GM23338 (cell line): ENCODE measurements at regions not wholly inside any gene's neighbourhood (a gene's known extent, or its start where the extent isn't known, plus 50 kb on each side); places are given as distances from the start of the nearest gene placed in this dataset.
A peak's percentile ranks its signal among the peaks of the same experiment; 100 is the strongest.

Source experiments
- ATAC-seq: fragments of 200-7000 bp; cut with Tn5 transposase; 3 replicates; pipeline ENCODE4 v1.9.1; 2020
- DNase-seq: peaks from one replicate; pipeline ENCODE4 v3.0.0-alpha.2; 2015; ENCODE audit warnings: low spot score
- H2AFZ ChIP-seq: fragments of 200-600 bp; sonication (generic); 2 replicates; pipeline ENCODE4 v1.8.0; 2016; ENCODE audit warnings: antibody characterized with exemption, mild to moderate bottlenecking, moderate library complexity
- H3F3A ChIP-seq: fragments of 200-600 bp; sonication (generic); replicated peaks from 2 replicates; pipeline ENCODE4 v1.8.0; 2017; ENCODE audit warnings: antibody characterized with exemption, mixed run types, low read depth
- H3K27ac ChIP-seq: fragments of 200-600 bp; sonication (generic); 2 replicates; pipeline ENCODE4 v1.6.1; 2016; ENCODE audit warnings: low read depth
- H3K27me3 ChIP-seq: fragments of 200-600 bp; sonication (generic); 2 replicates; pipeline ENCODE4 v1.8.0; 2016; ENCODE audit warnings: mild to moderate bottlenecking, mixed run types, moderate library complexity; ENCODE audit not compliant: insufficient read depth
- H3K36me3 ChIP-seq: fragments of 200-600 bp; sonication (generic); 2 replicates; pipeline ENCODE4 v1.8.0; 2016; ENCODE audit warnings: mild to moderate bottlenecking; ENCODE audit not compliant: insufficient read depth
- H3K4me1 ChIP-seq: fragments of 200-600 bp; sonication (generic); 2 replicates; pipeline ENCODE4 v1.8.0; 2016; ENCODE audit warnings: mild to moderate bottlenecking, moderate library complexity; ENCODE audit not compliant: insufficient read depth
- H3K4me2 ChIP-seq: fragments of 200-600 bp; sonication (generic); 2 replicates; pipeline ENCODE4 v1.7.1; 2017; ENCODE audit warnings: mixed run types
- H3K4me3 ChIP-seq: fragments of 200-600 bp; sonication (generic); 2 replicates; pipeline ENCODE4 v1.6.1; 2016; ENCODE audit warnings: mixed run types
- H3K79me2 ChIP-seq: fragments of 200-600 bp; sonication (generic); replicated peaks from 2 replicates; pipeline ENCODE4 v1.8.0; 2017; ENCODE audit warnings: mild to moderate bottlenecking; ENCODE audit not compliant: insufficient read depth
- H3K9me2 ChIP-seq: fragments of 200-600 bp; sonication (generic); 2 replicates; pipeline ENCODE4 v1.8.0; 2017; ENCODE audit not compliant: insufficient read depth
- H4K20me1 ChIP-seq: fragments of 200-600 bp; sonication (generic); replicated peaks from 2 replicates; pipeline ENCODE4 v1.8.0; 2017; ENCODE audit warnings: mild to moderate bottlenecking; ENCODE audit not compliant: insufficient read depth
- H3K27ac Mint-ChIP-seq: 2 replicates; pipeline ENCODE4 v1.8.0; 2020; ENCODE audit warnings: inconsistent platforms, mild to moderate bottlenecking, moderate library complexity, mixed read lengths
- H3K27me3 Mint-ChIP-seq: 3 replicates; pipeline ENCODE4 v1.8.0; 2022; ENCODE audit warnings: low read depth, mild to moderate bottlenecking, moderate library complexity, mixed read lengths, inconsistent platforms; ENCODE audit not compliant: insufficient read depth, poor library complexity
- H3K36me3 Mint-ChIP-seq: 3 replicates; pipeline ENCODE4 v1.8.0; 2021; ENCODE audit warnings: low read depth, mild to moderate bottlenecking, inconsistent platforms, moderate library complexity, mixed read lengths
- H3K4me1 Mint-ChIP-seq: 3 replicates; pipeline ENCODE4 v1.8.0; 2020; ENCODE audit warnings: mild to moderate bottlenecking, inconsistent platforms, mixed read lengths
- H3K4me3 Mint-ChIP-seq: 3 replicates; pipeline ENCODE4 v1.8.0; 2021; ENCODE audit warnings: moderate library complexity, mild to moderate bottlenecking, inconsistent platforms, mixed read lengths
- H3K9me3 Mint-ChIP-seq: 3 replicates; pipeline ENCODE4 v1.8.0; 2020; ENCODE audit warnings: moderate library complexity, mild to moderate bottlenecking, inconsistent platforms, mixed read lengths
- CREB1 ChIP-seq: fragments of 250-450 bp; sonication (Bioruptor Pico); IDR thresholded peaks from 2 replicates; pipeline ENCODE4 v1.5.0; 2020; ENCODE audit warnings: low read depth, mild to moderate bottlenecking, moderate library complexity
- CTCF ChIP-seq, 2 experiments: fragments of 200-600 bp in 1 of 2; sonication (generic) in 1 of 2; conservative IDR thresholded peaks; 2 replicates each; pipeline versions ENCODE4 v1.5.1 to v1.6.1; 2016 to 2017; ENCODE audit warnings: antibody characterized with exemption in 2 of 2, low read depth in 2 of 2, mild to moderate bottlenecking in 2 of 2, moderate library complexity in 1 of 2
- ETS1 ChIP-seq: IDR thresholded peaks from 2 replicates; pipeline ENCODE4 v1.6.1; 2016; ENCODE audit warnings: antibody characterized with exemption
- JUNB ChIP-seq: IDR thresholded peaks from one replicate; pipeline ENCODE4 v1.6.1; 2016; ENCODE audit warnings: antibody characterized with exemption; ENCODE audit not compliant: unreplicated experiment
- POLR2AphosphoS5 ChIP-seq: IDR thresholded peaks from 2 replicates; pipeline ENCODE4 v1.6.1; 2016; ENCODE audit warnings: antibody characterized with exemption, low read depth
- REST ChIP-seq: IDR thresholded peaks from one replicate; pipeline ENCODE4 v1.6.1; 2018; ENCODE audit warnings: antibody characterized with exemption; ENCODE audit not compliant: unreplicated experiment
- STAT1 ChIP-seq: IDR thresholded peaks from one replicate; pipeline ENCODE4 v1.6.1; 2016; ENCODE audit warnings: antibody characterized with exemption; ENCODE audit not compliant: unreplicated experiment
- ZNF462 ChIP-seq: fragments of 250-450 bp; sonication (Bioruptor Pico); IDR thresholded peaks from 2 replicates; pipeline ENCODE4 v1.5.0; 2020; ENCODE audit warnings: mild to moderate bottlenecking, moderate library complexity

- TF ChIP-seq STAT1 (no peak), CREB1 (no peak), REST (no peak), JUNB (no peak), CTCF (conservative IDR thresholded peaks at IDR 0.05; ENCODE audit: low read depth in 2 of 2) (peak in 1 of 2 experiments; percentile 25; a peak in 1 of 4 replicates), ETS1 (no peak), POLR2AphosphoS5 (no peak), ZNF462 (no peak)
- H3K79me2 ChIP-seq, result no peaks in the 10 kb centered on the region
- peak; percentile 4 for DNase-seq
- peaks cover 7% of the 10 kb centered on the region for H3K27me3 Mint-ChIP-seq
- H3K9me2 ChIP-seq, result no peaks in the 10 kb centered on the region
- no peak overlapping the region for H3K27ac ChIP-seq
- peaks cover 32% of the 10 kb centered on the region for H3K27me3 ChIP-seq
- H3K4me3 Mint-ChIP-seq, result no peak overlapping the region
- H3K36me3 ChIP-seq, result no peaks in the 10 kb centered on the region
- no peaks in the 10 kb centered on the region for H3F3A ChIP-seq
- no peak for ATAC-seq
- H3K4me3 ChIP-seq, result no peak overlapping the region
- no peaks in the 10 kb centered on the region for H3K4me1 Mint-ChIP-seq
- no peak overlapping the region for H3K4me2 ChIP-seq
- H2AFZ ChIP-seq, result no peak overlapping the region
- H3K9me3 Mint-ChIP-seq, result no peaks in the 10 kb centered on the region
- H3K4me1 ChIP-seq, result no peaks in the 10 kb centered on the region
- H3K27ac Mint-ChIP-seq, result no peak overlapping the region
- 0 out of 2 replicates have a peak, but pooled peaks cover 3% of the 10 kb centered on the region for H4K20me1 ChIP-seq
- H3K36me3 Mint-ChIP-seq, result no peaks in the 10 kb centered on the region
Observed at GRCh38 chr14:48814562-48814961, 771.6 kb downstream of the RPS29 start.
